ENCODE measurements at regions not wholly inside any gene's neighbourhood (a gene's known extent, or its start where the extent isn't known, plus 50 kb on each side); places are given as distances from the start of the nearest gene placed in this dataset.

DNA sequence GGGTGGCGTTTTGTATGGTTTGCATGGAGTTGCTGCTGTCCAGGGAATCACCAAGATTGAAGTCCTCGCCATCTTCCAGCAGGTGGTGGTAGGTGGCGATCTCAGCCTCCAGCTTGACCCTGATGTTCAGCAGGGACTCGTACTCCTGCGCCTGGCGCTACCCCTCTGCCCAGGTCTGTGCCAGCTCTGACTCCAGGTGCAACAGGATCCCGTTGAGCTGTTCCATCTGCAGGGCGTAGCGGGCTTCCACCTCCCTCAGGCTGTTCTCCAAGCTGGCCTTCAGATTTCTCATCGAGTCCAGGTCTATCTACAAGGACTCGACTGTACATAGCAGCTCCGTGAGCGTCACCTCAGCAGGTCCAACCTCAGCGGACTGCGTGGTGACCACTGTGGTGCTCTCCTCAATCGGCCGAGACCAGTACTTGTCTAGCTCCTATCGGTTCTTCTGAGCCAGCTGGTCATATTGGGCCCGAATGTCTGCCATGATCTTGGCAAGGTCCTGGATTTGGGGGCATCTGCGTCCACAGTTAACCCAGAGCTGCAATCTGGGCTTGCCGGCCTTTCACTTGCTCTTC is 1584.8 kb upstream of the ACO1 start:
- Histone ChIP-seq H3K4me2 (no peak overlapping the region), H2AFZ (replicated peaks) (no peak overlapping the region), H3K79me2 (ENCODE audit: low read depth) (no peaks in the 10 kb centered on the region), H3K27ac (no peak overlapping the region), H4K20me1 (ENCODE audit: low read depth) (no peaks in the 10 kb centered on the region), H3F3A (ENCODE audit: low read depth) (no peaks in the 10 kb centered on the region), H3K4me1 (no peaks in the 10 kb centered on the region), H3K9ac (no peak overlapping the region), H3K4me3 (no peak overlapping the region), H3K27me3 (no peaks in the 10 kb centered on the region), H3K36me3 (no peaks in the 10 kb centered on the region), H3K9me3 (ENCODE audit: low read depth) (no peaks in the 10 kb centered on the region)
- no peaks in the 10 kb centered on the region for H3K9me3 Mint-ChIP-seq
- no peak overlapping the region for H3K27ac Mint-ChIP-seq
- no peak overlapping the region for H3K4me3 Mint-ChIP-seq
- DNase-seq (ENCODE audit: low spot score) = no peak
- no peaks in the 10 kb centered on the region for H3K4me1 Mint-ChIP-seq
- TF ChIP-seq EZH2 (IDR thresholded peaks at IDR 0.05) (no peak), EZH2phosphoT487 (IDR thresholded peaks at IDR 0.05) (no peak)
- TF ChIP-seq, protein P1, sequence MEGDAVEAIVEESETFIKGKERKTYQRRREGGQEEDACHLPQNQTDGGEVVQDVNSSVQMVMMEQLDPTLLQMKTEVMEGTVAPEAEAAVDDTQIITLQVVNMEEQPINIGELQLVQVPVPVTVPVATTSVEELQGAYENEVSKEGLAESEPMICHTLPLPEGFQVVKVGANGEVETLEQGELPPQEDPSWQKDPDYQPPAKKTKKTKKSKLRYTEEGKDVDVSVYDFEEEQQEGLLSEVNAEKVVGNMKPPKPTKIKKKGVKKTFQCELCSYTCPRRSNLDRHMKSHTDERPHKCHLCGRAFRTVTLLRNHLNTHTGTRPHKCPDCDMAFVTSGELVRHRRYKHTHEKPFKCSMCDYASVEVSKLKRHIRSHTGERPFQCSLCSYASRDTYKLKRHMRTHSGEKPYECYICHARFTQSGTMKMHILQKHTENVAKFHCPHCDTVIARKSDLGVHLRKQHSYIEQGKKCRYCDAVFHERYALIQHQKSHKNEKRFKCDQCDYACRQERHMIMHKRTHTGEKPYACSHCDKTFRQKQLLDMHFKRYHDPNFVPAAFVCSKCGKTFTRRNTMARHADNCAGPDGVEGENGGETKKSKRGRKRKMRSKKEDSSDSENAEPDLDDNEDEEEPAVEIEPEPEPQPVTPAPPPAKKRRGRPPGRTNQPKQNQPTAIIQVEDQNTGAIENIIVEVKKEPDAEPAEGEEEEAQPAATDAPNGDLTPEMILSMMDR (IDR thresholded peaks at IDR 0.05) = no peak
- no peaks in the 10 kb centered on the region for H3K36me3 Mint-ChIP-seq
- no peaks in the 10 kb centered on the region for H3K27me3 Mint-ChIP-seq (ENCODE audit: insufficient read depth, low read depth)

DNA sequence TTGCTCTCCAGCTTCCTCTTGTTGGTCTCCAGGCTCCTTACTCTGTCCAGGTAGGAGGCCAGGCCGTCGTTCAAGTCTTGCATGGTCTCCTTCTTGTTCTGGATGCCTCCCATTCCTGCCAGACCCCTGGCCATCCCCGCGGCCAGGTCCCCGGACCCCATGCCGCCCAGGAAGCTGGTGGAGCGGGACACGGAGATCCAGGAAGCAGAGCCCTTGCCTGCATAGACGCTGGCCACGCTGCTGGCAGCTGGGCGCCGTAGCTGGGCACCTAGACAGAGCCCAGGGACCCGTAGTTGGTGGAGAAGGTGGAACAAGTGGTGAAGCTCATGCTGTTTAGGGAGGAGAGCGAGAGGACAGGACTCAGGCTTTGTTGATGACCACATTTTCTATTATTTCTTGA is 1584.0 kb upstream of the ACO1 start:
- H3K36me3 Mint-ChIP-seq = no peaks in the 10 kb centered on the region
- H3K27me3 Mint-ChIP-seq (ENCODE audit: insufficient read depth, low read depth) = no peaks in the 10 kb centered on the region
- no peak overlapping the region for H3K4me3 Mint-ChIP-seq
- H3K36me3 ChIP-seq = no peaks in the 10 kb centered on the region
- H3K27ac Mint-ChIP-seq = no peak overlapping the region
- H3K4me1 ChIP-seq = no peaks in the 10 kb centered on the region
- DNase-seq (ENCODE audit: low spot score) = no peak
- H3K4me3 ChIP-seq = no peak overlapping the region
- no peaks in the 10 kb centered on the region for H3K27me3 ChIP-seq
- no peaks in the 10 kb centered on the region for H3K9me3 ChIP-seq (ENCODE audit: low read depth)
- H3F3A ChIP-seq (ENCODE audit: low read depth) = no peaks in the 10 kb centered on the region
- no peaks in the 10 kb centered on the region for H3K9me3 Mint-ChIP-seq
- TF ChIP-seq EZH2phosphoT487 (IDR thresholded peaks at IDR 0.05) (no peak), EZH2 (IDR thresholded peaks at IDR 0.05) (no peak)
- TF ChIP-seq, protein P1 (IDR thresholded peaks at IDR 0.05) = no peak
- H3K4me1 Mint-ChIP-seq = no peaks in the 10 kb centered on the region
- no peak overlapping the region for H3K4me2 ChIP-seq
- H3K79me2 ChIP-seq (ENCODE audit: low read depth) = no peaks in the 10 kb centered on the region
- H2AFZ ChIP-seq (replicated peaks) = no peak overlapping the region
- H3K9ac ChIP-seq = no peak overlapping the region
- no peak overlapping the region for H3K27ac ChIP-seq
- no peaks in the 10 kb centered on the region for H4K20me1 ChIP-seq (ENCODE audit: low read depth)

DNA sequence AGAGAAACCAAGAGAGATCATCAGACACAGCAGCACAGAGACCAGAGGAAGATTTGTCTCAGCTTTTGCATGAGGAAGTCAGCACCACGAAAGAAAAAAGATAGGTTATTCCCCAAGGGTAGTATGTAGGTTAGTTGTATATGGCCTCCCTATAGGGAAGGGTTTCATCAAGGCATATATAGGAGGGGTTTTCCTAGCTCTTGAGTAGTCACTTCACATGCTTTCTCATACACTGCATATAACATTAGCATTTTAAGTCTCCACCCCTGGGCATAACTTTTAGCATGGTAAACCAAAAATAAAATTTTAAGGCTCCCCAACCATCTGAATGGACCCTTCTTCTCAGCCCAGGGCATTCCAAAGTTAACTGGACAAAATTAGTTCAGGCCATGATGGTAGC is 1571.6 kb upstream of the ACO1 start:
- no peak overlapping the region for H3K27ac Mint-ChIP-seq
- H3K9me3 Mint-ChIP-seq = no peaks in the 10 kb centered on the region
- H3K27me3 Mint-ChIP-seq (ENCODE audit: insufficient read depth, low read depth) = peaks cover 2% of the 10 kb centered on the region
- no peaks in the 10 kb centered on the region for H3K4me1 Mint-ChIP-seq
- Histone ChIP-seq H3K4me3 (no peak overlapping the region), H3K4me2 (no peak overlapping the region), H3K9ac (no peak overlapping the region), H3K4me1 (no peaks in the 10 kb centered on the region), H3K27ac (no peak overlapping the region), H2AFZ (replicated peaks) (no peak overlapping the region), H3K9me3 (ENCODE audit: low read depth) (no peaks in the 10 kb centered on the region), H3F3A (ENCODE audit: low read depth) (no peaks in the 10 kb centered on the region), H3K79me2 (ENCODE audit: low read depth) (no peaks in the 10 kb centered on the region), H3K36me3 (no peaks in the 10 kb centered on the region), H4K20me1 (ENCODE audit: low read depth) (no peaks in the 10 kb centered on the region), H3K27me3 (no peaks in the 10 kb centered on the region)
- TF ChIP-seq EZH2 (IDR thresholded peaks at IDR 0.05) = no peak
- no peak for DNase-seq (ENCODE audit: low spot score)
- H3K4me3 Mint-ChIP-seq = no peak overlapping the region
- no peaks in the 10 kb centered on the region for H3K36me3 Mint-ChIP-seq

DNA sequence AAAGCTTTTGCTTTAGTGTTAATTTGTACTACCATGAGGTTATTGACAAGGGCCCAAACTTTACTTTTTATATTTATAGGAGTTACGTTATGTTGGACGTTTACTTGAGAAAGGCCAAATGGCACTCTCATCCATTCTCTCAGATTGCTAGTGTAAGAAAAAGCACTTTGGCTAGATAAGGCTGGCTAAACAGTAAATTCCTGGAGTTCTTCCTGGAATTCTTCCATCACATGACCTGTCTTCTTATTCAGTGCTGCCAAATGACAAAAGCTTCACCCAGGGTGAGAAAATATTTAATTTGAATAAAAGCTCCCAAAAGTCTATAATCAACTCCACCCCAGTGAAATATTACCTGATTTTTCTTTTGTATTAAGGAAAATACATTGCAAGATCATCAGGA is 1568.9 kb upstream of the ACO1 start:
- no peaks in the 10 kb centered on the region for H3K79me2 ChIP-seq (ENCODE audit: low read depth)
- Mint-ChIP-seq H3K4me1 (no peaks in the 10 kb centered on the region), H3K27ac (no peak overlapping the region), H3K4me3 (no peak overlapping the region), H3K36me3 (no peaks in the 10 kb centered on the region), H3K9me3 (peaks cover 4% of the 10 kb centered on the region), H3K27me3 (ENCODE audit: insufficient read depth, low read depth) (peaks cover 2% of the 10 kb centered on the region)
- H3F3A ChIP-seq (ENCODE audit: low read depth) = no peaks in the 10 kb centered on the region
- peak overlapping the region; percentile 12 for H2AFZ ChIP-seq (replicated peaks)
- H3K9ac ChIP-seq = no peak overlapping the region
- no peaks in the 10 kb centered on the region for H3K4me1 ChIP-seq
- no peaks in the 10 kb centered on the region for H3K9me3 ChIP-seq (ENCODE audit: low read depth)
- no peaks in the 10 kb centered on the region for H3K27me3 ChIP-seq
- peak; percentile 2 for DNase-seq (ENCODE audit: low spot score)
- TF ChIP-seq EZH2 (IDR thresholded peaks at IDR 0.05) = no peak
- TF ChIP-seq, protein P1 (IDR thresholded peaks at IDR 0.05) = no peak
- no peak for TF ChIP-seq EZH2phosphoT487 (IDR thresholded peaks at IDR 0.05)
- no peaks in the 10 kb centered on the region for H4K20me1 ChIP-seq (ENCODE audit: low read depth)
- no peak overlapping the region for H3K27ac ChIP-seq
- H3K4me2 ChIP-seq = no peak overlapping the region
- no peak overlapping the region for H3K4me3 ChIP-seq
- no peaks in the 10 kb centered on the region for H3K36me3 ChIP-seq

Measured in neural progenitor cell (in vitro differentiated cells).